ENCODE measurements at regions not wholly inside any gene's neighbourhood (a gene's known extent, or its start where the extent isn't known, plus 50 kb on each side); places are given as distances from the start of the nearest gene placed in this dataset.
"Not testable (repeated sequence)": the region's sequence is repeated elsewhere in the genome, so short reads cannot be mapped to it uniquely, and the experiment has no call there.

DNA sequence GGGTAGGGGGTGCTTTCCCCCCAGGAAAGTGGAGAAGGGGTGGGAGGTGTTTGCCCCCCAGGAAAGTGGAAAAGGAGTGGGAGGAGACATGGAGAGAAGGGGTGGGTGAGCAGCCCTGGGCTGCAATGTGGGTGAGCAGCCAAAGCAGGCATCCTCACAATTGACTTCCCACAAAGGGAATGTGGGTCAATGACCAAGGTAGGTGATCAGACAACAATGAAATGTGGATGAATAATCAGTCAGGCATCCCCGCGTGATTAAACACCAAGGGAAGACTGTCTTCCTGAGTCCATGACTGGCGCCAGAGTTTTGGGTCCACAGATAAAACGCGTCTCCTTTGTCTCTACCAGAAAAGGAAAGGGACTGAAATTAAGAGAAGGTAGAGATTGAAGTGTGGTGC is 558.8 kb downstream of the ADGRL2 start:
- not testable (repeated sequence) for H3K9ac ChIP-seq (ENCODE audit: low read length); H3K4me2 ChIP-seq (ENCODE audit: low read depth, low read length, poor library complexity, severe bottlenecking); H3K36me3 ChIP-seq (ENCODE audit: insufficient read depth, low read length); H4K20me1 ChIP-seq (ENCODE audit: insufficient read depth, low read depth, low read length); H3K79me2 ChIP-seq (ENCODE audit: low read length); H3K4me1 ChIP-seq (ENCODE audit: low read length); H2AFZ ChIP-seq (ENCODE audit: low read length); H3K27me3 ChIP-seq (ENCODE audit: low read length); H3K4me3 ChIP-seq (ENCODE audit: low read length); H3K27ac ChIP-seq (ENCODE audit: low read length); DNase-seq; H3K9me2 ChIP-seq (replicated peaks; ENCODE audit: insufficient read depth, low read length)
- H3K9me3 ChIP-seq (ENCODE audit: low read length) = peaks cover 12% of the 10 kb centered on the region

DNA sequence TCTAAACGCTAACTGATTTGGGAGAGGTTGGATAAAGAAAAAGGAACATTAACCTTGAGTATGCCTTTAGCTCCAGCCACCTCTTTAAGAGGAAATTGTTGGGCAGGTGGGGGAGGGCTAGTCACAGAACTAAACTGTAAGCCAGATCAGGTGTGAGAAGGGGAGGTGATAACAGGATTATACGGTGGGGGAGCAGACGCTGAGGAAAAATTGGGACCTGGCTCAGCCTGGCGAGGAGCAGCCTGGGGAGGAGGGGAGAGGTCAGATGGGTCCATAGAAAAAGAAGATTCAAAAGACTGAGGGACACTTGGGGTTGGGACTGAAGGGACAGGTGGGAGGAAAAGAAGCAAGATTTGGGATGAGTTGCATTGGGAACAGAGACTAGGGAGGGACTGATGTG is 558.0 kb downstream of the ADGRL2 start:
- not testable (repeated sequence) for H3K79me2 ChIP-seq (ENCODE audit: low read length); H4K20me1 ChIP-seq (ENCODE audit: insufficient read depth, low read depth, low read length); H3K27me3 ChIP-seq (ENCODE audit: low read length); H3K4me1 ChIP-seq (ENCODE audit: low read length); H3K36me3 ChIP-seq (ENCODE audit: insufficient read depth, low read length); H2AFZ ChIP-seq (ENCODE audit: low read length); H3K9ac ChIP-seq (ENCODE audit: low read length); H3K4me2 ChIP-seq (ENCODE audit: low read depth, low read length, poor library complexity, severe bottlenecking); H3K9me2 ChIP-seq (replicated peaks; ENCODE audit: insufficient read depth, low read length); DNase-seq; H3K4me3 ChIP-seq (ENCODE audit: low read length); H3K27ac ChIP-seq (ENCODE audit: low read length)
- H3K9me3 ChIP-seq (ENCODE audit: low read length) = peaks cover 12% of the 10 kb centered on the region; the same call in 1 of the 2 replicates

- H3K27me3 ChIP-seq (ENCODE audit: low read length); H3K9me3 ChIP-seq (ENCODE audit: low read length); H2AFZ ChIP-seq (ENCODE audit: low read length); H3K9me2 ChIP-seq (replicated peaks; ENCODE audit: insufficient read depth, low read length); H4K20me1 ChIP-seq (ENCODE audit: insufficient read depth, low read depth, low read length); H3K4me2 ChIP-seq (ENCODE audit: low read depth, low read length, poor library complexity, severe bottlenecking); H3K27ac ChIP-seq (ENCODE audit: low read length); H3K4me1 ChIP-seq (ENCODE audit: low read length); DNase-seq; H3K79me2 ChIP-seq (ENCODE audit: low read length); H3K36me3 ChIP-seq (ENCODE audit: insufficient read depth, low read length); H3K4me3 ChIP-seq (ENCODE audit: low read length); H3K9ac ChIP-seq (ENCODE audit: low read length): not testable (repeated sequence)
These were observed 553.8 kb downstream of the ADGRL2 start for GRCh38 chr1:82354546-82354945.

GRCh38 chr1:82348487-82348886 is 547.8 kb downstream of the ADGRL2 start:
- no peak overlapping the region for H3K9ac ChIP-seq (ENCODE audit: low read length)
- H2AFZ ChIP-seq (ENCODE audit: low read length) = no peak overlapping the region
- no peak overlapping the region for H3K27ac ChIP-seq (ENCODE audit: low read length)
- no peak overlapping the region for H3K4me3 ChIP-seq (ENCODE audit: low read length)
- H3K27me3 ChIP-seq (ENCODE audit: low read length) = no peaks in the 10 kb centered on the region
- H3K9me3 ChIP-seq (ENCODE audit: low read length) = peaks cover 2% of the 10 kb centered on the region
- H4K20me1 ChIP-seq (ENCODE audit: insufficient read depth, low read depth, low read length) = no peaks in the 10 kb centered on the region
- no peaks in the 10 kb centered on the region; the same call in 1 of the 2 replicates for H3K9me2 ChIP-seq (replicated peaks; ENCODE audit: insufficient read depth, low read length)
- no peak overlapping the region for H3K4me2 ChIP-seq (ENCODE audit: low read depth, low read length, poor library complexity, severe bottlenecking)
- no peaks in the 10 kb centered on the region for H3K4me1 ChIP-seq (ENCODE audit: low read length)
- no peaks in the 10 kb centered on the region for H3K79me2 ChIP-seq (ENCODE audit: low read length)
- no peaks in the 10 kb centered on the region for H3K36me3 ChIP-seq (ENCODE audit: insufficient read depth, low read length)
- DNase-seq = no peak

- no peaks in the 10 kb centered on the region for H3K4me1 ChIP-seq (ENCODE audit: low read length)
- H3K27me3 ChIP-seq (ENCODE audit: low read length) = no peaks in the 10 kb centered on the region
- H3K4me3 ChIP-seq (ENCODE audit: low read length) = no peak overlapping the region
- H3K9me2 ChIP-seq (replicated peaks; ENCODE audit: insufficient read depth, low read length) = no peaks in the 10 kb centered on the region; the same call in 1 of the 2 replicates
- H4K20me1 ChIP-seq (ENCODE audit: insufficient read depth, low read depth, low read length) = no peaks in the 10 kb centered on the region
- no peak for DNase-seq
- H3K79me2 ChIP-seq (ENCODE audit: low read length) = no peaks in the 10 kb centered on the region
- no peak overlapping the region for H3K27ac ChIP-seq (ENCODE audit: low read length)
- H3K9me3 ChIP-seq (ENCODE audit: low read length) = peaks cover 5% of the 10 kb centered on the region
- H3K9ac ChIP-seq (ENCODE audit: low read length) = no peak overlapping the region
- no peak overlapping the region for H2AFZ ChIP-seq (ENCODE audit: low read length)
- no peak overlapping the region for H3K4me2 ChIP-seq (ENCODE audit: low read depth, low read length, poor library complexity, severe bottlenecking)
- H3K36me3 ChIP-seq (ENCODE audit: insufficient read depth, low read length) = no peaks in the 10 kb centered on the region
These were observed 545.4 kb downstream of the ADGRL2 start for GRCh38 chr1:82346141-82346540.

GRCh38 chr1:82343381-82343780 is 542.6 kb downstream of the ADGRL2 start:
- H3K9me2 ChIP-seq (replicated peaks; ENCODE audit: insufficient read depth, low read length) = no peaks in the 10 kb centered on the region; the same call in 1 of the 2 replicates
- no peak overlapping the region for H2AFZ ChIP-seq (ENCODE audit: low read length)

DNA sequence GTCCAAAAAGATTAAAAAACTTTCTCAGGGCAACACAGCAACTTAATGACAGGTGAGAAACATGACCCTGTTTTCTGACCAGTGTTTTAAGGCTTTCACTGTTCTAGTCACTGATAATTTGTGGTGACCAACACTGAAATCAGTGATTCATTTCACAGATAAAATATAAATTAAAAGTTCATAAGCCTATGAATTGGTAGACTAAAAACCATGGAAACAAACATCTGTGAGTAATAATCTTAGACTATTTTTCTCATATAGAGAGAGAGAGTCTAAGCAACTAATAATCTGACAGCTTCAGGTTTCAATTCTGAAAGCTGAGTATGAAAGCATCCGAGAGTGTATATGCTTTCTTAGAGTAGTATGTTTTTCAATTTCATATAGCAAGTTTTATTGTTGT is 536.9 kb downstream of the ADGRL2 start:
- no peak overlapping the region for H3K27ac ChIP-seq (ENCODE audit: low read length)
- H3K27me3 ChIP-seq (ENCODE audit: low read length) = no peaks in the 10 kb centered on the region
- H3K4me1 ChIP-seq (ENCODE audit: low read length) = no peaks in the 10 kb centered on the region
- H3K4me2 ChIP-seq (ENCODE audit: low read depth, low read length, poor library complexity, severe bottlenecking) = no peak overlapping the region
- H3K79me2 ChIP-seq (ENCODE audit: low read length) = no peaks in the 10 kb centered on the region
- no peaks in the 10 kb centered on the region for H3K36me3 ChIP-seq (ENCODE audit: insufficient read depth, low read length)
- no peaks in the 10 kb centered on the region for H3K9me2 ChIP-seq (replicated peaks; ENCODE audit: insufficient read depth, low read length)
- H3K9me3 ChIP-seq (ENCODE audit: low read length) = peaks cover 17% of the 10 kb centered on the region
- H2AFZ ChIP-seq (ENCODE audit: low read length) = no peak overlapping the region
- H3K4me3 ChIP-seq (ENCODE audit: low read length) = no peak overlapping the region
- no peaks in the 10 kb centered on the region for H4K20me1 ChIP-seq (ENCODE audit: insufficient read depth, low read depth, low read length)
- H3K9ac ChIP-seq (ENCODE audit: low read length) = no peak overlapping the region
- DNase-seq = no peak

More at GRCh38 chr1:82343381-82343780, 542.6 kb downstream of the ADGRL2 start:
- no peak for DNase-seq
- no peaks in the 10 kb centered on the region for H3K36me3 ChIP-seq (ENCODE audit: insufficient read depth, low read length)
- H3K27me3 ChIP-seq (ENCODE audit: low read length) = no peaks in the 10 kb centered on the region
- H3K79me2 ChIP-seq (ENCODE audit: low read length) = no peaks in the 10 kb centered on the region
- no peak overlapping the region for H3K27ac ChIP-seq (ENCODE audit: low read length)
- H3K9me3 ChIP-seq (ENCODE audit: low read length) = peaks cover 6% of the 10 kb centered on the region; the same call in 1 of the 2 replicates
- H3K4me2 ChIP-seq (ENCODE audit: low read depth, low read length, poor library complexity, severe bottlenecking) = no peak overlapping the region
- H3K4me1 ChIP-seq (ENCODE audit: low read length) = no peaks in the 10 kb centered on the region
- no peaks in the 10 kb centered on the region for H4K20me1 ChIP-seq (ENCODE audit: insufficient read depth, low read depth, low read length)
- no peak overlapping the region for H3K9ac ChIP-seq (ENCODE audit: low read length)
- H3K4me3 ChIP-seq (ENCODE audit: low read length) = no peak overlapping the region

DNA sequence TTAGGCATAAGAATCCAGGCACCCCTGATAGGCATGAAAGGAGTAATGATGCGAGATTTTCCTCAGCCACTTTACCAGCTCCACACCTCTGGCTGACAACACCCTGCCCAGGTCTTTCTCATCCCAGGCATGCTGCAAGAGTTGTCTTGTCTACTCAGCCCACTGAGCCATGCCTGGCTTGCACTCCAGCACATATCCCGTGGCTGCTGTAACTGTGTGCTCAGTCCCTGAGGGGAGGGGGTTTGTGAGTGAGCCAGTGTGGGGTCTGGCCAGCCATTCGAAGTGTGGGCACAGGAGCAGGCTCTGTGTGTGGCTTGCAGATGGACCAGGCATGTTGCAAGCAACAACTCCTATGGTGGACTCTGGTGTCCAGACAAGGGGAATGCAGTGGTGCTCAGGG is 529.6 kb downstream of the ADGRL2 start:
- Histone ChIP-seq H3K4me2 (ENCODE audit: low read depth, low read length, poor library complexity, severe bottlenecking) (no peak overlapping the region), H3K9me2 (replicated peaks; ENCODE audit: insufficient read depth, low read length) (no peaks in the 10 kb centered on the region), H3K36me3 (ENCODE audit: insufficient read depth, low read length) (no peaks in the 10 kb centered on the region), H2AFZ (ENCODE audit: low read length) (no peak overlapping the region), H3K79me2 (ENCODE audit: low read length) (no peaks in the 10 kb centered on the region), H4K20me1 (ENCODE audit: insufficient read depth, low read depth, low read length) (no peaks in the 10 kb centered on the region), H3K4me3 (ENCODE audit: low read length) (no peak overlapping the region), H3K9me3 (ENCODE audit: low read length) (peaks cover 12% of the 10 kb centered on the region), H3K27me3 (ENCODE audit: low read length) (no peaks in the 10 kb centered on the region), H3K9ac (ENCODE audit: low read length) (no peak overlapping the region), H3K27ac (ENCODE audit: low read length) (no peak overlapping the region), H3K4me1 (ENCODE audit: low read length) (no peaks in the 10 kb centered on the region)
- DNase-seq = no peak

DNA sequence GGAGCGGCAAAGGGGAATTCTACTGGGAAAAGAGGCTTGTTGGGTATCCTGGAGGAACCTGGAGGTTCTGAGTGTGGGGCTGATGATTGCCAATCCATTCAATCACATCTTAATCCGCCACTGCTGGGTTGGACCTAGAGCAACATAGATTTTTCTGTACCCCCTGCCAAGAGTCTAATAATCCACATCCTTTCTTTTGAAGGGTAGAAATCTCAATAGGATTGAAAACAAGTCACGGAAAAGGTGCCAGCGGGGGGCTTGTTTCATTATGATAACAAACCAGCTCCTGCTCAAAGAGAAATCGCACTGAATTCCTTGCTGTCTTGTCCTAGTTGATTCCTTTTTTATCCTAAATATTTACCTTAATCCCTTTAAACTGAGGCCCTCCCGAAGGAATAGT is 528.5 kb downstream of the ADGRL2 start:
- Histone ChIP-seq H3K27me3 (ENCODE audit: low read length) (no peaks in the 10 kb centered on the region), H2AFZ (ENCODE audit: low read length) (no peak overlapping the region), H3K4me3 (ENCODE audit: low read length) (no peak overlapping the region), H3K9ac (ENCODE audit: low read length) (no peak overlapping the region), H3K4me1 (ENCODE audit: low read length) (no peaks in the 10 kb centered on the region), H3K9me2 (replicated peaks; ENCODE audit: insufficient read depth, low read length) (no peaks in the 10 kb centered on the region), H3K27ac (ENCODE audit: low read length) (no peak overlapping the region), H3K9me3 (ENCODE audit: low read length) (peaks cover 15% of the 10 kb centered on the region), H4K20me1 (ENCODE audit: insufficient read depth, low read depth, low read length) (no peaks in the 10 kb centered on the region), H3K36me3 (ENCODE audit: insufficient read depth, low read length) (no peaks in the 10 kb centered on the region), H3K4me2 (ENCODE audit: low read depth, low read length, poor library complexity, severe bottlenecking) (no peak overlapping the region), H3K79me2 (ENCODE audit: low read length) (no peaks in the 10 kb centered on the region)
- no peak for DNase-seq
